ENCODE measurements at regions not wholly inside any gene's neighbourhood (a gene's known extent, or its start where the extent isn't known, plus 50 kb on each side); places are given as distances from the start of the nearest gene placed in this dataset.
A peak's percentile ranks its signal among the peaks of the same experiment; 100 is the strongest.
"Not testable (repeated sequence)": the region's sequence is repeated elsewhere in the genome, so short reads cannot be mapped to it uniquely, and the experiment has no call there.

- no peak for ATAC-seq
- intact Hi-C loops (cut with DNase I), result no loop called here
- no peak for DNase-seq (ENCODE audit: low spot score)
These were observed 457.2 kb downstream of the RAP2B start for GRCh38 chr3:153619268-153619667.

GRCh38 chr3:153621953-153622352 lies 459.9 kb downstream of the RAP2B start:
- DNase-seq (ENCODE audit: low spot score), result no peak
- intact Hi-C loops (cut with DNase I), result loop anchor here (5.0 kb wide), 1 partner anchor 550 kb away; no protein-coding TSS in a partner anchor
- ATAC-seq, result no peak

DNA sequence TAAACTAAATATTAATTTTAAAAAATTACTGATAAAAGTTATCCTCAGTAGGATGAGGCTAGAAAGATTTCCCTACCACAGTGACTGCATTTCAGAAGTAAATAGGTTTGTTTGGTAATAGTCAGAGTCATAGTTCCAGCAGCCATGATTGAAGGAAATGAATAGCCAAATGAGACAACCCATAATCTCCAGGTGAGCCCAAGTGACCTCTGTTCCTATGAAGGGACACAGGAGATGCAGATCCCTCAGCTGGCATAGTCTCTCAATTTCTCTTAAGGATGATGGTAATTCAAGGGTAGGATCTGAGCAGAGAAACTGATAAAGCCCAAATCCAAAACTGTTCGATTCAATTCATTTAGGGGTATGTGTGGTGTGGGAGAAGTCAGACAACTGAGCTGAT lies 461.8 kb downstream of the RAP2B start:
- intact Hi-C loops (cut with DNase I), result loop anchor here (5.0 kb wide), 1 partner anchor 548 kb away; no protein-coding TSS in a partner anchor
- DNase-seq (ENCODE audit: low spot score), result no peak
- no peak for ATAC-seq

GRCh38 chr3:153624310-153625030 lies 462.4 kb downstream of the RAP2B start:
- DNase-seq (ENCODE audit: low spot score) (no peak), ATAC-seq (no peak)
- intact Hi-C loops (cut with DNase I), result loop anchor here (5.0 kb wide), 1 partner anchor 548 kb away; no protein-coding TSS in a partner anchor

GRCh38 chr3:153625506-153625905 lies 463.5 kb downstream of the RAP2B start:
- DNase-seq (ENCODE audit: low spot score) (no peak), ATAC-seq (no peak)
- intact Hi-C loops (cut with DNase I), result no loop called here

GRCh38 chr3:153626158-153626557 lies 464.1 kb downstream of the RAP2B start:
- intact Hi-C loops (cut with DNase I), result no loop called here
- DNase-seq (ENCODE audit: low spot score) (no peak), ATAC-seq (no peak)

- no peak for DNase-seq (ENCODE audit: low spot score)
- ATAC-seq, result no peak
- intact Hi-C loops (cut with DNase I), result no loop called here
These were observed 466.6 kb downstream of the RAP2B start for GRCh38 chr3:153628591-153628990.

- intact Hi-C loops (cut with DNase I), result no loop called here
- ATAC-seq, result no peak
These were observed 467.1 kb downstream of the RAP2B start for GRCh38 chr3:153629148-153629547.

DNA sequence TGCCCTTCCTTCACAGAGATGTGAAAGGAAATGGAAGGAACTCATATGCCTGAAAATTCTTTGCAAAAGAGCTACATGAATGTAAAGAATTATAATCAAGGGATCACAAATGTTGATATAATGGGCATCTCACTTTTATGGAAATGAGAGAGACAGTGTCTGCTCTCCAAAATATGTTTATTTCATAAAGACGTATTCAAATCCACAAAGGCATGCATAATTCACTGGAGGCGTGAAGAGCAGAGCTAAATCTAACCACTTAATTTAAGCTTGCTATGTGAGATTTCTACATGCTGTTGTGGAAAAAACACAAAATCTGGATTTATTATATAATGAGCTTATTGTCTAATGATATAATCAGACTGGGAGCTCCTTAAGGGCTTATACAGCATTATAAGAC lies 469.1 kb downstream of the RAP2B start:
- DNase-seq (ENCODE audit: low spot score) (no peak), ATAC-seq (no peak)
- intact Hi-C loops (cut with DNase I), result no loop called here

More at GRCh38 chr3:153629148-153629547, 467.1 kb downstream of the RAP2B start:
- no peak for DNase-seq (ENCODE audit: low spot score)

DNA sequence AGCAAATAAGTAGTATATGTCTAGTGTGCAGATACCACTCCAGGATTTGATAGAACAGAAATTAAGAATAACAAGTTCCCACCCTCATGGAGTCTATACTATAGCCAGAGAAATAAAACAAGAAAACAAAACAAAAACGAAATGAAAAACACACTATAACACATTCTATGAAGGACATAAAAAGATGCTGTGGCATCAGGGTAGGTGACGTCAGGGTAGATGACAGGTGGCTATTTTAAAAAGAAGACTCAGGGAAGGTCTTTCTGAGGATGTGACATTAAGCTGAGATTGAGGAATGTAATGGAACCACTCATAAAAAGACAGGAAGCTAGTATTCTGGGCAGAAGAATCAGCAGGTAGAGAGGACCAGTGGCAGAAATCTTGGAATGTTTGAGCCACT lies 469.6 kb downstream of the RAP2B start:
- intact Hi-C loops (cut with DNase I), result no loop called here
- DNase-seq (ENCODE audit: low spot score) (no peak), ATAC-seq (no peak)

- intact Hi-C loops (cut with DNase I), result no loop called here
- DNase-seq (ENCODE audit: low spot score), result no peak
- ATAC-seq, result no peak
These were observed 471.4 kb downstream of the RAP2B start for GRCh38 chr3:153633407-153633806.

DNA sequence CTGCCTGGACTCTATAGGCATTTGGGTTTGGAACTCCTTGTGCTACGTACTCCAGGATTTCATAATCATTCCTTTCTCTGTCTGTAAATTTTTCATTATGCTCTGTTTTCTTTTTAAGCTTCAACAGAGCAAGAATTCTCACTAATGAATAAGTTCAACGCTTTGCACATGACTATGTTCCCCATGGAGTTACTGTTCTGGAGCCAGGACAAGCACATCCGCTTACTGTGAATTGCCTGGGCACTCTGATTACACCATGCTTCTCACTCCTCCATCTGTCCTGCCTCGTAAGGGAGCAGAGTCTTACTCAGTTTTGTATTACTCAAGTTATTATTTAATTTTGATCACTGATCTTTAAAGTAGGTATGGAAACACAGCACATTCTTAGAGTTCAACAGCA lies 472.7 kb downstream of the RAP2B start:
- peak; percentile 77 for ATAC-seq
- no peak for DNase-seq (ENCODE audit: low spot score)
- intact Hi-C loops (cut with DNase I), result no loop called here

GRCh38 chr3:153639631-153640030 lies 477.6 kb downstream of the RAP2B start:
- ATAC-seq, result peak; percentile 67
- DNase-seq (ENCODE audit: low spot score), result no peak
- intact Hi-C loops (cut with DNase I), result no loop called here

GRCh38 chr3:153640689-153641665 lies 479.0 kb downstream of the RAP2B start:
- ATAC-seq, result no peak

GRCh38 chr3:153642576-153642975 lies 478.6 kb upstream of the ARHGEF26 start:
- ATAC-seq; intact Hi-C loops (cut with DNase I); DNase-seq (ENCODE audit: low spot score): not testable (repeated sequence)

More at GRCh38 chr3:153640689-153641665, 479.0 kb downstream of the RAP2B start:
- DNase-seq (ENCODE audit: low spot score), result no peak
- intact Hi-C loops (cut with DNase I), result no loop called here

GRCh38 chr3:153643471-153643870 lies 477.7 kb upstream of the ARHGEF26 start:
- ATAC-seq; DNase-seq (ENCODE audit: low spot score); intact Hi-C loops (cut with DNase I): not testable (repeated sequence)

- intact Hi-C loops (cut with DNase I), result no loop called here
- ATAC-seq, result no peak
These were observed 471.8 kb upstream of the ARHGEF26 start for GRCh38 chr3:153649286-153649839.

DNA sequence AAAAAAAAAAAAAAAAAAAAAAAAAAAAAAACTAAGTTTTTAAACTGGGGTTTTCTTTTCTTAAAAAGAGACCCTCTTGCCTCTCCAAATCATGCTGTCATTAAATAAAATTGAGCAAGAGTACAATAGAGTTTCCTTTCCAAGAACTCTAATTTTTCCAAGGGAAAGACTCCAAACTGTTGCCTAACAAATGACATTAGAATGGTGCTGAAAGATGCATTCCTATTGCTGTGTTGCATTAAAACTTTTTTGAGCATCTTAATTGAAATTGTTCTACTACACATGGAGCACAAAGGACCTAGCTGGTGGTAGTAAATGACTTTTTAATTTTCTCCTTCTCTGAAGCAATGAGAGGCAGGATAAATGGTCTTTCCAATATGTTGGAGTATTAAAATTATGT lies 469.1 kb upstream of the ARHGEF26 start:
- peak; percentile 83 for ATAC-seq
- intact Hi-C loops (cut with DNase I), result no loop called here

More at GRCh38 chr3:153649286-153649839, 471.8 kb upstream of the ARHGEF26 start:
- no peak for DNase-seq (ENCODE audit: low spot score)

GRCh38 chr3:153657046-153657445 lies 464.1 kb upstream of the ARHGEF26 start:
- DNase-seq (ENCODE audit: low spot score) (no peak), ATAC-seq (no peak)
- intact Hi-C loops (cut with DNase I), result no loop called here

More for the DNA sequence above, 469.1 kb upstream of the ARHGEF26 start:
- DNase-seq (ENCODE audit: low spot score), result no peak
